B cell (primary cell): ENCODE measurements at regions not wholly inside any gene's neighbourhood (a gene's known extent, or its start where the extent isn't known, plus 50 kb on each side); places are given as distances from the start of the nearest gene placed in this dataset.

ENCODE experiments used
- EZH2 ChIP-seq: IDR thresholded peaks from 2 replicates; pipeline ENCODE4 v1.6.1; 2012; ENCODE audit warnings: borderline replicate concordance, low read depth, mild to moderate bottlenecking, moderate library complexity, low read length; ENCODE audit not compliant: insufficient read depth, poor library complexity, severe bottlenecking
- TF ChIP-seq, protein P1 (sequence below): fragments of 200-600 bp; IDR thresholded peaks from one replicate; pipeline ENCODE4 v1.8.0; 2022; ENCODE audit warnings: antibody characterized with exemption, mild to moderate bottlenecking

DNA sequence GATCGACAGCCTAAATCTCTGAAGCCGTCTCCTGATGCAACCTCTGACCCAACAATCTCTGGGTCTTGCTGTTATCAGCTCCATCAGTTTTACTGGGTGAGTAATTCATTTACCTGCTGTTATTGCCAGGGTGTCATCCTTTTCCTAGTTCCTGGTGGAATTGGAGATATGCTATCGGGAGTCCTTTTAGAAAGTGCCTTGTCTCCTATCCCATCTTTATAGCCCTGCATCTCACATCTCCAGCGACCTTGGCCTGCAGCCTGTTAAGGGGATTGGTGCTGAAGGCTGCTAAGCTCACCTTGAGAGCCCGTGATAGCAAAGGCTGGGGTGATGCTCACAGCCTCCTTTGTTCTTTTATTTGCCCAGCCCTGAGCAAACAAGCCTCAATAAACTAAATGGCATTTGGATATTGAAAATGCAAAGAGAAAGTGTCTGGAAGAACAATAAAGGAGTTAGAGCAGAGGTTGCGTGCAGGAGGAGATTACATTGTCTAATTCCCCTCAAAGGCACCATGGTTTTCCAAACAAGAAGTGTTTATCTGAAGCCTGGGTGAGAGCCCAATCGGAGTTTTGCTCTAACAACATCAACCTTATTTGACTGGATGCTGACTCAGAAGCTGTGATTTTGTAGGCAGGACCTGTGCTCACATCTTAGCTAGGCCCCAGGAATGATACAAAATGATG is 101.8 kb downstream of the RPLP1 start:
- TF ChIP-seq, protein P1, sequence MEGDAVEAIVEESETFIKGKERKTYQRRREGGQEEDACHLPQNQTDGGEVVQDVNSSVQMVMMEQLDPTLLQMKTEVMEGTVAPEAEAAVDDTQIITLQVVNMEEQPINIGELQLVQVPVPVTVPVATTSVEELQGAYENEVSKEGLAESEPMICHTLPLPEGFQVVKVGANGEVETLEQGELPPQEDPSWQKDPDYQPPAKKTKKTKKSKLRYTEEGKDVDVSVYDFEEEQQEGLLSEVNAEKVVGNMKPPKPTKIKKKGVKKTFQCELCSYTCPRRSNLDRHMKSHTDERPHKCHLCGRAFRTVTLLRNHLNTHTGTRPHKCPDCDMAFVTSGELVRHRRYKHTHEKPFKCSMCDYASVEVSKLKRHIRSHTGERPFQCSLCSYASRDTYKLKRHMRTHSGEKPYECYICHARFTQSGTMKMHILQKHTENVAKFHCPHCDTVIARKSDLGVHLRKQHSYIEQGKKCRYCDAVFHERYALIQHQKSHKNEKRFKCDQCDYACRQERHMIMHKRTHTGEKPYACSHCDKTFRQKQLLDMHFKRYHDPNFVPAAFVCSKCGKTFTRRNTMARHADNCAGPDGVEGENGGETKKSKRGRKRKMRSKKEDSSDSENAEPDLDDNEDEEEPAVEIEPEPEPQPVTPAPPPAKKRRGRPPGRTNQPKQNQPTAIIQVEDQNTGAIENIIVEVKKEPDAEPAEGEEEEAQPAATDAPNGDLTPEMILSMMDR, result no peak
- no peak for TF ChIP-seq EZH2
